A673 (cell line): ENCODE measurements at regions not wholly inside any gene's neighbourhood (a gene's known extent, or its start where the extent isn't known, plus 50 kb on each side); places are given as distances from the start of the nearest gene placed in this dataset.
"Not testable (repeated sequence)": the region's sequence is repeated elsewhere in the genome, so short reads cannot be mapped to it uniquely, and the experiment has no call there.

Source experiments
- EZH2 ChIP-seq: fragments of 200-600 bp; sonication (generic); IDR thresholded peaks from 2 replicates; pipeline ENCODE4 v1.6.1; 2017; ENCODE audit warnings: borderline replicate concordance, low read depth, mild to moderate bottlenecking, mixed read lengths, antibody characterized with exemption, low read length; ENCODE audit not compliant: poor library complexity, severe bottlenecking
- TF ChIP-seq, protein P1 (sequence below): fragments of 300-800, 200-600 bp; sonication (generic); conservative IDR thresholded peaks from 2 replicates; pipeline ENCODE4 v1.5.1; 2017; ENCODE audit warnings: low read depth, mild to moderate bottlenecking, antibody characterized with exemption, low read length, moderate library complexity, mixed read lengths

DNA sequence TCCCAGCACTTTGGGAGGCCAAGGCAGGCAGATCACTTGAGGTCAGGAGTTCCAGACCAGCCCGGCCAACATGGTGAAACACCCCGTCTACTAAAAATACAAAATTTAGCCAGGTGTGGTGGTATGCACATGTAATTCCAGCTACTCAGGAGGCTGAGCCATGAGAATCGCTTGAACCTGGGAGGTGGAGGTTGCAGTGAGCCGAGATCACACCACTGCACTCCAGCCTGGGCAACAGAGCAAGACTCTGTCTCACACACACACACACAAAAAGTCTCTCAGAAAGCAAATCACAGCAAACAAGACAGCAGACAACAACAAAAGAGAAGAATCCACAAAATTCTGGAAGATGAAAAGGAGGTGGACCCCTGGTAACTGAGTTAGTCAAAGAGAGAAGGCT, 241.5 kb upstream of the NOCT start:
- TF ChIP-seq, protein P1, sequence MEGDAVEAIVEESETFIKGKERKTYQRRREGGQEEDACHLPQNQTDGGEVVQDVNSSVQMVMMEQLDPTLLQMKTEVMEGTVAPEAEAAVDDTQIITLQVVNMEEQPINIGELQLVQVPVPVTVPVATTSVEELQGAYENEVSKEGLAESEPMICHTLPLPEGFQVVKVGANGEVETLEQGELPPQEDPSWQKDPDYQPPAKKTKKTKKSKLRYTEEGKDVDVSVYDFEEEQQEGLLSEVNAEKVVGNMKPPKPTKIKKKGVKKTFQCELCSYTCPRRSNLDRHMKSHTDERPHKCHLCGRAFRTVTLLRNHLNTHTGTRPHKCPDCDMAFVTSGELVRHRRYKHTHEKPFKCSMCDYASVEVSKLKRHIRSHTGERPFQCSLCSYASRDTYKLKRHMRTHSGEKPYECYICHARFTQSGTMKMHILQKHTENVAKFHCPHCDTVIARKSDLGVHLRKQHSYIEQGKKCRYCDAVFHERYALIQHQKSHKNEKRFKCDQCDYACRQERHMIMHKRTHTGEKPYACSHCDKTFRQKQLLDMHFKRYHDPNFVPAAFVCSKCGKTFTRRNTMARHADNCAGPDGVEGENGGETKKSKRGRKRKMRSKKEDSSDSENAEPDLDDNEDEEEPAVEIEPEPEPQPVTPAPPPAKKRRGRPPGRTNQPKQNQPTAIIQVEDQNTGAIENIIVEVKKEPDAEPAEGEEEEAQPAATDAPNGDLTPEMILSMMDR, result not testable (repeated sequence)
- not testable (repeated sequence) for TF ChIP-seq EZH2
